CD4-positive, alpha-beta T cell (primary cell): ENCODE measurements at regions not wholly inside any gene's neighbourhood (a gene's known extent, or its start where the extent isn't known, plus 50 kb on each side); places are given as distances from the start of the nearest gene placed in this dataset.

Source experiments
- ATAC-seq: fragments of 200-7000 bp; cut with Tn5 transposase; one replicate; pipeline ENCODE4 v1.10.0; 2022; ENCODE audit warnings: mild to moderate bottlenecking; ENCODE audit not compliant: poor library complexity
- CTCF ChIA-PET: fragments of 350-600 bp; sonication (Branson Sonifier 250); formaldehyde crosslinking; loops from one replicate; lab custom pipeline; 2021; ENCODE audit warnings: antibody characterized with exemption, inconsistent platforms; lab: Charles Lee
- POLR2A ChIA-PET: fragments of 350-600 bp; sonication (Branson Sonifier 250); formaldehyde crosslinking; loops from one replicate; lab custom pipeline; 2021; ENCODE audit warnings: antibody characterized with exemption, inconsistent platforms; lab: Charles Lee
- DNase-seq, 14 experiments: peaks; one replicate each; pipeline ENCODE4 v3.0.0-alpha.2; 2013 to 2020; ENCODE audit warnings: mixed read lengths in 2 of 14
- H3K27ac ChIP-seq, 2 donors: one replicate each; pipeline versions ENCODE4 v1.5.1 to v1.7.0; 2013; ENCODE audit warnings: low read length in 2 of 2, low read depth in 1 of 2, mild to moderate bottlenecking in 1 of 2
- H3K27me3 ChIP-seq, 2 experiments: 1 replicate in 1 of 2; 2 replicates in 1 of 2; pipeline versions ENCODE4 v1.6.1 to v1.7.0; 2013; ENCODE audit warnings: low read length in 2 of 2, control low read depth in 1 of 2, mild to moderate bottlenecking in 1 of 2, moderate library complexity in 1 of 2; ENCODE audit not compliant: insufficient read depth in 2 of 2, control insufficient read depth in 1 of 2
- H3K36me3 ChIP-seq: one replicate; pipeline ENCODE4 v1.6.1; 2013; ENCODE audit warnings: low read length, control low read depth; ENCODE audit not compliant: insufficient read depth
- H3K4me1 ChIP-seq: one replicate; pipeline ENCODE4 v1.6.1; 2013; ENCODE audit warnings: low read length, control low read depth; ENCODE audit not compliant: insufficient read depth
- H3K4me3 ChIP-seq: one replicate; pipeline ENCODE4 v1.5.1; 2013; ENCODE audit warnings: mild to moderate bottlenecking, low read length, moderate library complexity
- H3K9me3 ChIP-seq, 2 experiments: 1 replicate in 1 of 2; 2 replicates in 1 of 2; pipeline versions ENCODE4 v1.6.1 to v1.7.0; 2013; ENCODE audit warnings: low read length in 2 of 2, mild to moderate bottlenecking in 2 of 2, control low read depth in 1 of 2, moderate library complexity in 1 of 2; ENCODE audit not compliant: control insufficient read depth in 1 of 2, insufficient read depth in 1 of 2
- H3K27ac Mint-ChIP-seq: one replicate; pipeline ENCODE4 v1.8.0; 2020; ENCODE audit warnings: mixed read lengths
- H3K27me3 Mint-ChIP-seq: one replicate; pipeline ENCODE4 v1.8.0; 2021; ENCODE audit warnings: mixed read lengths
- H3K36me3 Mint-ChIP-seq: one replicate; pipeline ENCODE4 v1.8.0; 2021; ENCODE audit warnings: low read depth, mixed read lengths
- H3K4me1 Mint-ChIP-seq: one replicate; pipeline ENCODE4 v1.8.0; 2021; ENCODE audit warnings: low read depth, mixed read lengths
- H3K4me3 Mint-ChIP-seq: one replicate; pipeline ENCODE4 v1.8.0; 2020; ENCODE audit warnings: mild to moderate bottlenecking, mixed read lengths
- H3K9me3 Mint-ChIP-seq: one replicate; pipeline ENCODE4 v1.8.0; 2020; ENCODE audit warnings: mixed read lengths
- CTCF ChIP-seq: fragments of 200-600 bp; IDR thresholded peaks from one replicate; pipeline ENCODE4 v1.8.0; 2022; ENCODE audit warnings: antibody characterized with exemption, mild to moderate bottlenecking
- intact Hi-C, 2 experiments: fragments of 100-400 bp; cut with DNase I in 1 of 2; cut with micrococcal nuclease in 1 of 2; formaldehyde crosslinking; loops; one replicate each; pipeline versions ENCODE4 v1.15.1 to v1.9.0; 2023 to 2025; cut with DNase I, micrococcal nuclease

- no peak overlapping the region for H3K4me3 ChIP-seq
- CTCF ChIA-PET: no interaction called here
- no peak for DNase-seq
- no peak for ATAC-seq
- Mint-ChIP-seq H3K27me3 (no peaks in the 10 kb centered on the region), H3K4me3 (no peak overlapping the region), H3K4me1 (no peaks in the 10 kb centered on the region), H3K27ac (no peak overlapping the region), H3K9me3 (no peaks in the 10 kb centered on the region), H3K36me3 (no peaks in the 10 kb centered on the region)
- no peaks in the 10 kb centered on the region for H3K9me3 ChIP-seq
- no peaks in the 10 kb centered on the region for H3K36me3 ChIP-seq
- H3K27me3 ChIP-seq: no peaks in the 10 kb centered on the region
- TF ChIP-seq CTCF: no peak
- POLR2A ChIA-PET: no interaction called here
- no peaks in the 10 kb centered on the region for H3K4me1 ChIP-seq
- intact Hi-C loops: no loop called here
- H3K27ac ChIP-seq: no peak overlapping the region
These were observed 692.9 kb upstream of the EDIL3 start for GRCh38 chr5:85077581-85077980.

GRCh38 chr5:85096421-85096820, 711.7 kb upstream of the EDIL3 start:
- H3K4me1 Mint-ChIP-seq: no peaks in the 10 kb centered on the region
- no peak overlapping the region for H3K27ac ChIP-seq
- H3K27me3 ChIP-seq: no peaks in the 10 kb centered on the region
- H3K36me3 Mint-ChIP-seq: no peaks in the 10 kb centered on the region
- TF ChIP-seq CTCF: no peak
- ChIA-PET CTCF (no interaction called here), POLR2A (no interaction called here)
- H3K27me3 Mint-ChIP-seq: no peaks in the 10 kb centered on the region
- intact Hi-C loops: no loop called here
- peaks cover 11% of the 10 kb centered on the region for H3K9me3 Mint-ChIP-seq
- no peaks in the 10 kb centered on the region for H3K36me3 ChIP-seq
- no peak overlapping the region for H3K4me3 ChIP-seq
- DNase-seq: no peak
- H3K9me3 ChIP-seq: no peaks in the 10 kb centered on the region
- no peaks in the 10 kb centered on the region for H3K4me1 ChIP-seq
- H3K4me3 Mint-ChIP-seq: no peak overlapping the region
- no peak for ATAC-seq
- no peak overlapping the region for H3K27ac Mint-ChIP-seq

GRCh38 chr5:85108471-85108870, 723.8 kb upstream of the EDIL3 start:
- no peaks in the 10 kb centered on the region for H3K27me3 ChIP-seq
- peaks cover 0 to 5% of the 10 kb centered on the region in 2 experiments for H3K9me3 ChIP-seq
- intact Hi-C loops: no loop called here
- Mint-ChIP-seq H3K36me3 (no peaks in the 10 kb centered on the region), H3K27ac (no peak overlapping the region), H3K27me3 (no peaks in the 10 kb centered on the region), H3K9me3 (peaks cover 10% of the 10 kb centered on the region), H3K4me1 (no peaks in the 10 kb centered on the region), H3K4me3 (no peak overlapping the region)
- no peaks in the 10 kb centered on the region for H3K36me3 ChIP-seq
- no peak for ATAC-seq
- no peak for DNase-seq
- ChIA-PET POLR2A (no interaction called here), CTCF (no interaction called here)
- H3K4me3 ChIP-seq: no peak overlapping the region
- H3K4me1 ChIP-seq: no peaks in the 10 kb centered on the region
- no peak for TF ChIP-seq CTCF
- no peak overlapping the region for H3K27ac ChIP-seq
